HT1080 (cell line): ENCODE measurements at regions not wholly inside any gene's neighbourhood (a gene's known extent, or its start where the extent isn't known, plus 50 kb on each side); places are given as distances from the start of the nearest gene placed in this dataset.

ENCODE experiments used
- DNase-seq: peaks from one replicate; pipeline ENCODE4 v3.0.0-alpha.2; 2015; ENCODE audit warnings: low read depth

- DNase-seq, result no peak
Measured at GRCh38 chr16:11472410-11472809, 114.3 kb downstream of the LITAF start.

GRCh38 chr16:11472851-11473250 lies 113.9 kb downstream of the LITAF start:
- DNase-seq, result no peak

GRCh38 chr16:11473728-11474127 lies 113.0 kb downstream of the LITAF start:
- DNase-seq, result no peak

GRCh38 chr16:11474617-11475291 lies 112.0 kb downstream of the LITAF start:
- DNase-seq, result no peak

- no peak for DNase-seq
Measured at GRCh38 chr16:11475896-11476630, 110.7 kb downstream of the LITAF start.

- no peak for DNase-seq
Measured at GRCh38 chr16:11476676-11477075, 110.0 kb downstream of the LITAF start.

- no peak for DNase-seq
Measured at GRCh38 chr16:11478431-11479119, 108.1 kb downstream of the LITAF start.

- DNase-seq, result no peak
Measured at GRCh38 chr16:11479916-11480315, 106.8 kb downstream of the LITAF start.

GRCh38 chr16:11480634-11481033 lies 106.1 kb downstream of the LITAF start:
- no peak for DNase-seq

GRCh38 chr16:11481987-11482386 lies 104.7 kb downstream of the LITAF start:
- DNase-seq, result peak; percentile 28

GRCh38 chr16:11482946-11483748 lies 103.6 kb downstream of the LITAF start:
- no peak for DNase-seq

GRCh38 chr16:11484691-11485258 lies 101.9 kb downstream of the LITAF start:
- peak; percentile 79 for DNase-seq

GRCh38 chr16:11485676-11486075 lies 101.0 kb downstream of the LITAF start:
- DNase-seq, result no peak

- DNase-seq, result no peak
Measured at GRCh38 chr16:11487289-11487688, 99.4 kb downstream of the LITAF start.

GRCh38 chr16:11488304-11488703 lies 98.4 kb downstream of the LITAF start:
- DNase-seq, result no peak

GRCh38 chr16:11491524-11491923 lies 95.2 kb downstream of the LITAF start:
- DNase-seq, result no peak

- no peak for DNase-seq
Measured at GRCh38 chr16:11492808-11493530, 93.8 kb downstream of the LITAF start.

GRCh38 chr16:11493531-11493929 lies 93.2 kb downstream of the LITAF start:
- DNase-seq, result no peak

GRCh38 chr16:11494029-11494428 lies 92.7 kb downstream of the LITAF start:
- no peak for DNase-seq

- no peak for DNase-seq
Measured at GRCh38 chr16:11494433-11494832, 92.3 kb downstream of the LITAF start.

GRCh38 chr16:11495066-11495407 lies 91.7 kb downstream of the LITAF start:
- no peak for DNase-seq
